ENCODE measurements at regions not wholly inside any gene's neighbourhood (a gene's known extent, or its start where the extent isn't known, plus 50 kb on each side); places are given as distances from the start of the nearest gene placed in this dataset.
"Not testable (repeated sequence)": the region's sequence is repeated elsewhere in the genome, so short reads cannot be mapped to it uniquely, and the experiment has no call there.

DNA sequence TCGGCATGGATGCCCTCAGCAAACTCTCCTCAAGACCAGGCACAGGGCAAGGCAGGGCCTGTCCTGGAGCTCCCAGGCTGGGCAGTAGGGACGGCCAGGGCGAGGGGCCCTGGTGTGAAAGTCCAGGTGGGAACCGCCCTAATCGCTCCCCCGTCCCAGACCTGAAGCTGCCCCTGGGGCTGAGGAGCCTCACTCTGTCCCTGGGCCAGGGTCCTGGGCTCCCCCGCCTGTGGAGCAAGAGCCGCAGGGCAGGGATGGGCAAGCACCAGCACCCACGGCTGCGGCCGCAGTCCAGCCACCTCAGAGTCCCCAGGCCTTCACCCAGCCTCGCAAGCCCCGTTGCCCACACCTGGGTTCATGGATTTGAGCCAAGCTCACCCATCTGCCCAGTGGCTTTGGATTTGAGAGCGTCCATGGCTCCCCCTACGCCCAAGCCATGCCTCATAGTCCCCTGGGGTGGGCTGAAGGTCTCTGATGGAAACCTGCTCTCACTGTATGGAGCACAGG is 102.4 kb upstream of the C14orf180 start:
- DNase-seq: no peak
- H3K4me1 Mint-ChIP-seq: peaks cover 26% of the 10 kb centered on the region
- H3K27me3 Mint-ChIP-seq (ENCODE audit: low read depth, poor library complexity): peaks cover 38% of the 10 kb centered on the region
- no peaks in the 10 kb centered on the region for H3K36me3 Mint-ChIP-seq (ENCODE audit: low read depth)
- H3K4me3 Mint-ChIP-seq: no peak overlapping the region
- H3K27ac Mint-ChIP-seq: no peak overlapping the region
- peaks cover 30% of the 10 kb centered on the region for H3K9me3 Mint-ChIP-seq
- no peak for TF ChIP-seq CTCF (IDR thresholded peaks at IDR 0.05)

GRCh38 chr14:104477666-104478380 is 101.7 kb upstream of the C14orf180 start:
- Mint-ChIP-seq H3K9me3 (peaks cover 36% of the 10 kb centered on the region), H3K4me3 (no peak overlapping the region), H3K27me3 (ENCODE audit: low read depth, poor library complexity) (peaks cover 41% of the 10 kb centered on the region), H3K27ac (no peak overlapping the region), H3K4me1 (peaks cover 26% of the 10 kb centered on the region), H3K36me3 (ENCODE audit: low read depth) (no peaks in the 10 kb centered on the region)
- TF ChIP-seq CTCF (IDR thresholded peaks at IDR 0.05): no peak
- peak; percentile 28 for DNase-seq

DNA sequence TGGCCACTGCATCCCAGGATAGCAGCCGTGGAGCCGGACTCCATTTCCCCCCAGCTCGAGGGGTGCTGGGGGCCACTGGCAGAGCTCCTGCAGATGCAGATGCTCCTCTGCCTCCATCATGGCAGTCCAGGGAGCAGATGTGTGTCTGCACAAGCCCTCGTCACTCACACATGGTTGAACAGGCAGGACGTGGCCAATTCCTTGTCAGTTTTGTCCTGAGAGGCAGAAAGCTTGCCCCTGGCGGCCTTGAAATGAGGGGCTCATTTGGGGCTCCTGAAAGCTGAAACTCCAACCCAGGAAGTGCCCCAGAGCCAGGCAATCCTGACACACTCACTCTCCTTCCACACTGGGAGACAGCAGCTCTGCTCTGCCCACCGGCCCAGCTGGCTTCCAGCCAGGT is 100.9 kb upstream of the C14orf180 start:
- TF ChIP-seq CTCF (IDR thresholded peaks at IDR 0.05): no peak
- DNase-seq: no peak
- H3K4me3 Mint-ChIP-seq: no peak overlapping the region
- no peaks in the 10 kb centered on the region for H3K36me3 Mint-ChIP-seq (ENCODE audit: low read depth)
- peaks cover 26% of the 10 kb centered on the region for H3K4me1 Mint-ChIP-seq
- peaks cover 44% of the 10 kb centered on the region for H3K9me3 Mint-ChIP-seq
- H3K27me3 Mint-ChIP-seq (ENCODE audit: low read depth, poor library complexity): peaks cover 41% of the 10 kb centered on the region
- no peak overlapping the region for H3K27ac Mint-ChIP-seq

GRCh38 chr14:104479901-104480300 is 99.7 kb upstream of the C14orf180 start:
- Mint-ChIP-seq H3K27ac (no peak overlapping the region), H3K4me3 (no peak overlapping the region), H3K9me3 (peaks cover 50% of the 10 kb centered on the region), H3K4me1 (peaks cover 16% of the 10 kb centered on the region), H3K27me3 (ENCODE audit: low read depth, poor library complexity) (peaks cover 38% of the 10 kb centered on the region), H3K36me3 (ENCODE audit: low read depth) (no peaks in the 10 kb centered on the region)
- DNase-seq: no peak
- TF ChIP-seq CTCF (IDR thresholded peaks at IDR 0.05): no peak

DNA sequence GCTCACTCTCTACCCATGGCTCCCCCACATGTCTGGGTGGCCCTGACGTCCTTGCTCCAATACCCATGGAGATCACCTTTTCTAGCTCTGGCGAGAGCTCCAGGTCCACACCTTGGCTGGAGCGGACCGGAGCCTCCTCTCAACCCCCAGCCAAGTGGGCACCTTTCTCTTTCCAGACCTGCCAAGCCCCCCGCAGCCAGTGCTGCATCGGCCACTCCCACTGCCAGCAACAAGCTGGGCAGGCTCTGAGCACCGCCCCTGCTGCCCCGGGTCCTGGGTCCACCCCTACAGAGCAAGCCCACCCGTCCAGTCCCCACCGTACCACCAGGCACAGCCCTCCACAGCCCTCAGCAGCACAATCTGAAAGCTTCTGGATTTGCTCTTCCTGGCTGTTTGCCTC is 98.2 kb upstream of the C14orf180 start:
- H3K27ac Mint-ChIP-seq: no peak overlapping the region
- no peaks in the 10 kb centered on the region for H3K36me3 Mint-ChIP-seq (ENCODE audit: low read depth)
- H3K4me1 Mint-ChIP-seq: peaks cover 16% of the 10 kb centered on the region
- H3K27me3 Mint-ChIP-seq (ENCODE audit: low read depth, poor library complexity): peaks cover 35% of the 10 kb centered on the region
- H3K9me3 Mint-ChIP-seq: peaks cover 50% of the 10 kb centered on the region
- no peak for DNase-seq
- TF ChIP-seq CTCF (IDR thresholded peaks at IDR 0.05): no peak
- H3K4me3 Mint-ChIP-seq: no peak overlapping the region

GRCh38 chr14:104482017-104482416 is 97.5 kb upstream of the C14orf180 start:
- not testable (repeated sequence) for H3K4me3 Mint-ChIP-seq; DNase-seq; H3K27ac Mint-ChIP-seq; H3K36me3 Mint-ChIP-seq (ENCODE audit: low read depth)
- H3K4me1 Mint-ChIP-seq: peaks cover 16% of the 10 kb centered on the region
- H3K27me3 Mint-ChIP-seq (ENCODE audit: low read depth, poor library complexity): peaks cover 35% of the 10 kb centered on the region
- H3K9me3 Mint-ChIP-seq: peaks cover 50% of the 10 kb centered on the region
